Activated B cell treated with CpG ODN at 0.5 μM for 24 hours (primary cell): ENCODE measurements at regions not wholly inside any gene's neighbourhood (a gene's known extent, or its start where the extent isn't known, plus 50 kb on each side); places are given as distances from the start of the nearest gene placed in this dataset.

Experiments used
- ATAC-seq: fragments of 200-7000 bp; cut with Tn5 transposase; one replicate; pipeline ENCODE4 v1.10.0; 2021; ENCODE audit warnings: low read depth, mild to moderate bottlenecking, moderate library complexity
- CTCF ChIA-PET: fragments of 350-600 bp; sonication (Branson Sonifier 250); formaldehyde crosslinking; loops from one replicate; lab custom pipeline; 2021; ENCODE audit warnings: antibody characterized with exemption; lab: Charles Lee
- POLR2A ChIA-PET: fragments of 350-600 bp; sonication (Branson Sonifier 250); formaldehyde crosslinking; loops from one replicate; lab custom pipeline; 2021; ENCODE audit warnings: antibody characterized with exemption; lab: Charles Lee
- DNase-seq: peaks from one replicate; pipeline ENCODE4 v3.0.0; 2022
- H3K27ac Mint-ChIP-seq: one replicate; pipeline ENCODE4 v1.8.0; 2020; ENCODE audit warnings: mixed read lengths
- H3K27me3 Mint-ChIP-seq: one replicate; pipeline ENCODE4 v1.8.0; 2021; ENCODE audit warnings: mixed read lengths
- H3K36me3 Mint-ChIP-seq: one replicate; pipeline ENCODE4 v1.8.0; 2021; ENCODE audit warnings: low read depth, mixed read lengths
- H3K4me1 Mint-ChIP-seq: one replicate; pipeline ENCODE4 v1.8.0; 2021; ENCODE audit warnings: mixed read lengths
- H3K4me3 Mint-ChIP-seq: one replicate; pipeline ENCODE4 v1.8.0; 2020; ENCODE audit warnings: mild to moderate bottlenecking, mixed read lengths
- H3K9me3 Mint-ChIP-seq: one replicate; pipeline ENCODE4 v1.8.0; 2020; ENCODE audit warnings: mixed read lengths
- intact Hi-C: fragments of 100-400 bp; cut with micrococcal nuclease; formaldehyde crosslinking; loops from one replicate; pipeline ENCODE4 v1.15.1; 2024
- TF ChIP-seq, protein P1 (sequence below): fragments of 200-600 bp; IDR thresholded peaks from one replicate; pipeline ENCODE4 v1.8.0; 2022; ENCODE audit warnings: antibody characterized with exemption, mild to moderate bottlenecking

DNA sequence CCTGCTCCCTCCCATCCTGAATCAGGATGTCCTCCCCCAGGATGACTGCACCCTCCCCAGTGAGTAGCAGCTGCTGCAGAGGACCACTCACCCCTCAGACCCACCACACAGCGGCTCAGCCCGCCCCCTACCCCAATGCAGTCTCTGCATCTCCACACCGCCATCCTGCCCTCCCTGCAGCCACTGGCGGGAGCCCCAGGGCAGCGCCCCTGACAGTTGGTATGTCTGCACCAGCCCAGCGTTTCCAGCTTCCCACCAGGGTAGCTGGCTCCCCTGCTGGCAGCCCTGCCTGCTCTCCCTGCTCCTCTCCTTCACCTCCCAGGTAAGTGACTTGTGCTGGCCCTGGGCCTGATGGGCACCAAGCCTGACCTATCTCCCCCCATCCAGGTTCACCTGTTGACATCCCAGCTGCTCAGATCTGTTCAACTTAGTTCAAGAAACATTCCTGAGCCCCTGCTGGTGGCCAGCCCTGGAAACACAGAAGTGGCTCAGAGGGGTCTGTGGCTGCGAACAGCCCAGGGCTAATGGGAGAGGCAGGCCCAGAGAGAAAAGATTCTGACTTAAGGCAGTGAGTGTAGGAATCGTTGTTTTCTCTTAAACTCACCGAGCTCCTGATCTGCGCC lies 117.7 kb upstream of the RAB6C start:
- DNase-seq, result no peak
- Mint-ChIP-seq H3K4me3 (no peak overlapping the region), H3K27me3 (peaks cover 3% of the 10 kb centered on the region), H3K36me3 (no peaks in the 10 kb centered on the region), H3K9me3 (no peaks in the 10 kb centered on the region), H3K4me1 (no peaks in the 10 kb centered on the region), H3K27ac (no peak overlapping the region)
- ChIA-PET POLR2A (no interaction called here), CTCF (no interaction called here)
- TF ChIP-seq, protein P1, sequence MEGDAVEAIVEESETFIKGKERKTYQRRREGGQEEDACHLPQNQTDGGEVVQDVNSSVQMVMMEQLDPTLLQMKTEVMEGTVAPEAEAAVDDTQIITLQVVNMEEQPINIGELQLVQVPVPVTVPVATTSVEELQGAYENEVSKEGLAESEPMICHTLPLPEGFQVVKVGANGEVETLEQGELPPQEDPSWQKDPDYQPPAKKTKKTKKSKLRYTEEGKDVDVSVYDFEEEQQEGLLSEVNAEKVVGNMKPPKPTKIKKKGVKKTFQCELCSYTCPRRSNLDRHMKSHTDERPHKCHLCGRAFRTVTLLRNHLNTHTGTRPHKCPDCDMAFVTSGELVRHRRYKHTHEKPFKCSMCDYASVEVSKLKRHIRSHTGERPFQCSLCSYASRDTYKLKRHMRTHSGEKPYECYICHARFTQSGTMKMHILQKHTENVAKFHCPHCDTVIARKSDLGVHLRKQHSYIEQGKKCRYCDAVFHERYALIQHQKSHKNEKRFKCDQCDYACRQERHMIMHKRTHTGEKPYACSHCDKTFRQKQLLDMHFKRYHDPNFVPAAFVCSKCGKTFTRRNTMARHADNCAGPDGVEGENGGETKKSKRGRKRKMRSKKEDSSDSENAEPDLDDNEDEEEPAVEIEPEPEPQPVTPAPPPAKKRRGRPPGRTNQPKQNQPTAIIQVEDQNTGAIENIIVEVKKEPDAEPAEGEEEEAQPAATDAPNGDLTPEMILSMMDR, result no peak
- no peak for ATAC-seq
- intact Hi-C loops, result no loop called here

DNA sequence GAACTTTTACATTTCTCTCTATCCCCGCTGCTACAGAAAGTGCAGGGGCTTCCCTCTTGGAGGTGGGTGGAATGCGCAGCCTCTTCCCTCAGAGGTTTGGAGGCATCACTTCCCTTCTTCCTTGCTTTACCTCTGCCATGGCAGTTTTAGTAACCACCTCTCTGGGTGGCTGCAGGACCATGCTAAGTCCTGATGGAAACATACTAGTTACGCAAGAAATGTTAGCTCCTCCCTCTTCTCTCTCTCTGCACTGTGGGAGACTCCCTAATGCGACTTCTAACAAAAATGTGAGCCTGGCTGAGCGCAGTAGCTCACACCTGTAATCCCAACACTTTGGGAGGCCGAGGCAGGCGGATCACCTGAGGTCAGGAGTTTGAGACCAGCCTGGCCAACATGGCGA lies 116.8 kb upstream of the RAB6C start:
- no peak for ATAC-seq
- DNase-seq, result no peak
- no peaks in the 10 kb centered on the region for H3K27me3 Mint-ChIP-seq
- TF ChIP-seq, protein P1, result no peak
- no peak overlapping the region for H3K4me3 Mint-ChIP-seq
- intact Hi-C loops, result no loop called here
- no peaks in the 10 kb centered on the region for H3K36me3 Mint-ChIP-seq
- CTCF ChIA-PET, result no interaction called here
- no peaks in the 10 kb centered on the region for H3K9me3 Mint-ChIP-seq
- POLR2A ChIA-PET, result no interaction called here
- H3K4me1 Mint-ChIP-seq, result no peaks in the 10 kb centered on the region
- H3K27ac Mint-ChIP-seq, result no peak overlapping the region

DNA sequence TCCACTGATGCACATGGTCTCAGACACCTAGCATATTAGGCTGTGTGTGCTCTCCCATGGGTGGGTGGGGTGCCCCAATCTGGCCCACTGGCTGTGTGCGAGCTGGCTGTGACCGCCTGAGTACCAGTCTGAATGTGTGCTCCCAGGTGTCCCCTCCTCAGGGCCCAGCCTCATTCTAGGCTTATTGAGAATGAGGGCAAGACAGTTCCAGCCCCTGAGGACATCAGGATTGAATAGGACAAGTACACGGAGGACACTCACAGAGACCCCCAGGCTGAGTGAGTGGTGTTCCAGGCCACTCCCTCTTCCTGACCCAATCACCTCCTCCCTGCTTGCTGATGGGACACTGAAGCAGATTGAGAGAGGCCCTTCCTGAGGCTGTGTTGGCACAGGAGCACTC lies 116.1 kb upstream of the RAB6C start:
- DNase-seq (no peak), ATAC-seq (no peak)
- H3K9me3 Mint-ChIP-seq, result no peaks in the 10 kb centered on the region
- H3K27ac Mint-ChIP-seq, result no peak overlapping the region
- no peak overlapping the region for H3K4me3 Mint-ChIP-seq
- no peaks in the 10 kb centered on the region for H3K27me3 Mint-ChIP-seq
- POLR2A ChIA-PET, result no interaction called here
- intact Hi-C loops, result no loop called here
- H3K36me3 Mint-ChIP-seq, result no peaks in the 10 kb centered on the region
- TF ChIP-seq, protein P1, result no peak
- CTCF ChIA-PET, result no interaction called here
- H3K4me1 Mint-ChIP-seq, result no peaks in the 10 kb centered on the region

DNA sequence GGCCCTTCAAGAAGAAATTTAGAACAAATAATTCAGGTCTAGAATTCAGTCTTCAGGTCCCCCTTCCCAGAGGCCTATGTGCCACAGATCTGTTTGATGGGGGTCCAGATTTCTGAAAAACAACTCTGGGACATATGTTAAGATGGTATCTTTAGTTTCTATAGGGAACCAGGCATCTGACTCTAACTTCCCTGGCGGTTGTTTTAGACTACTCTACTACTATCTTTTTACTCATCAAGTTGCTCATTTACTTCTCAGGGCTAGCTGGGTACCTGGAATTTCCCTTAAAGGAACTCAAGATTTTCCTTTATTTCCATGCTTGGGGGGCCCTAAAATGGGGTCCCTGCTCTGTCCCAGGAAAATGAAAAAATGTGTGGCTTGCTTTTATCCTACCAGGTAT lies 114.7 kb upstream of the RAB6C start:
- TF ChIP-seq, protein P1, result no peak
- ChIA-PET CTCF (no interaction called here), POLR2A (no interaction called here)
- intact Hi-C loops, result no loop called here
- ATAC-seq, result no peak
- DNase-seq, result no peak
- H3K4me1 Mint-ChIP-seq, result no peaks in the 10 kb centered on the region
- no peaks in the 10 kb centered on the region for H3K27me3 Mint-ChIP-seq
- H3K27ac Mint-ChIP-seq, result no peak overlapping the region
- no peak overlapping the region for H3K4me3 Mint-ChIP-seq
- no peaks in the 10 kb centered on the region for H3K9me3 Mint-ChIP-seq
- H3K36me3 Mint-ChIP-seq, result no peaks in the 10 kb centered on the region

DNA sequence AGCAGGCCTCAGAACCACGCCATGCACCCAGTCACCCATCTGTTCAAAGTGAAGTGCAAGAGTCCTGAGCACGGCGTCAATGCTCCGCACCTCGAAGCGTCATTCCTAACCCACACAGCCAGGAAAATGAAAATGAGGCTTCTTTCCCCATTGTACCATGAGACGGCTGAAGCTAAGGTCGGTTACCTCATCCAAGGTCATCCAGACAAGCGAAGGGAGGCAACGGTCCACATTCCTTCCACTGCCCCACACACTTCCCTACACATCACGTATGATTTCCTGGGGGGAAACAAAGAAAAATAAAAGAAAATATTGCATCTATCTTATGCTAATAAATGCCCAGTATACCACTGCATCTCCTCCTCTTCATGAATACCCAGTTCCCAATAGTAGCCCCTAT lies 113.5 kb upstream of the RAB6C start:
- TF ChIP-seq, protein P1, result no peak
- Mint-ChIP-seq H3K9me3 (no peaks in the 10 kb centered on the region), H3K36me3 (no peaks in the 10 kb centered on the region), H3K4me1 (no peaks in the 10 kb centered on the region), H3K4me3 (no peak overlapping the region), H3K27me3 (peaks cover 2% of the 10 kb centered on the region), H3K27ac (no peak overlapping the region)
- ChIA-PET CTCF (no interaction called here), POLR2A (no interaction called here)
- intact Hi-C loops, result no loop called here
- no peak for DNase-seq
- no peak for ATAC-seq
